AG10803 (cell line): ENCODE measurements at regions not wholly inside any gene's neighbourhood (a gene's known extent, or its start where the extent isn't known, plus 50 kb on each side); places are given as distances from the start of the nearest gene placed in this dataset.

Source experiments
- DNase-seq: peaks from one replicate; pipeline ENCODE4 v3.0.0; 2010; ENCODE audit warnings: low read depth
- H3K4me3 ChIP-seq: 2 replicates; pipeline ENCODE4 v1.5.1; 2011; ENCODE audit warnings: mild to moderate bottlenecking, low read length, control low read depth
- TF ChIP-seq, protein P1 (sequence below): conservative IDR thresholded peaks from 2 replicates; pipeline ENCODE4 v1.5.1; 2011; ENCODE audit warnings: mild to moderate bottlenecking, low read length, control low read depth, inconsistent platforms

DNA sequence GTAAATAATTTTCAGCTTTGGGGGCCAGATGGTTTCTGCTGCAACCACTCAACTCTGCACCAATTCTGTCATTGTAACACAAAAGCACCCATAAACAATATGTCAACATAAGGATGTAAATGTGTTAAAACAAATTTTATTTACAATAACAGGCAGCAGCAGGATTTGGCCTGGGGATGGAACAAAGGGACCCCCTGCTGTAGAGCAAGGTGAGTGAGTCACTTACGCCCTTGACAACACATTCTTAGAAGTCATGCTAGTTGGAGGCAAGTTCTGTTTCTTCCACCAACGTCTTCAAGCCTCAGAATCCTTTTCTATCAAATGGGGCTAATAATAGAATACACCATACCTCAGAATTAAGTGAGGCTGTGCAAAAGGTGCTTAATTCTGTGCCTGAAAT is 610.2 kb upstream of the SYT4 start:
- no peak overlapping the region for H3K4me3 ChIP-seq
- TF ChIP-seq, protein P1, sequence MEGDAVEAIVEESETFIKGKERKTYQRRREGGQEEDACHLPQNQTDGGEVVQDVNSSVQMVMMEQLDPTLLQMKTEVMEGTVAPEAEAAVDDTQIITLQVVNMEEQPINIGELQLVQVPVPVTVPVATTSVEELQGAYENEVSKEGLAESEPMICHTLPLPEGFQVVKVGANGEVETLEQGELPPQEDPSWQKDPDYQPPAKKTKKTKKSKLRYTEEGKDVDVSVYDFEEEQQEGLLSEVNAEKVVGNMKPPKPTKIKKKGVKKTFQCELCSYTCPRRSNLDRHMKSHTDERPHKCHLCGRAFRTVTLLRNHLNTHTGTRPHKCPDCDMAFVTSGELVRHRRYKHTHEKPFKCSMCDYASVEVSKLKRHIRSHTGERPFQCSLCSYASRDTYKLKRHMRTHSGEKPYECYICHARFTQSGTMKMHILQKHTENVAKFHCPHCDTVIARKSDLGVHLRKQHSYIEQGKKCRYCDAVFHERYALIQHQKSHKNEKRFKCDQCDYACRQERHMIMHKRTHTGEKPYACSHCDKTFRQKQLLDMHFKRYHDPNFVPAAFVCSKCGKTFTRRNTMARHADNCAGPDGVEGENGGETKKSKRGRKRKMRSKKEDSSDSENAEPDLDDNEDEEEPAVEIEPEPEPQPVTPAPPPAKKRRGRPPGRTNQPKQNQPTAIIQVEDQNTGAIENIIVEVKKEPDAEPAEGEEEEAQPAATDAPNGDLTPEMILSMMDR, result no peak
- no peak for DNase-seq

DNA sequence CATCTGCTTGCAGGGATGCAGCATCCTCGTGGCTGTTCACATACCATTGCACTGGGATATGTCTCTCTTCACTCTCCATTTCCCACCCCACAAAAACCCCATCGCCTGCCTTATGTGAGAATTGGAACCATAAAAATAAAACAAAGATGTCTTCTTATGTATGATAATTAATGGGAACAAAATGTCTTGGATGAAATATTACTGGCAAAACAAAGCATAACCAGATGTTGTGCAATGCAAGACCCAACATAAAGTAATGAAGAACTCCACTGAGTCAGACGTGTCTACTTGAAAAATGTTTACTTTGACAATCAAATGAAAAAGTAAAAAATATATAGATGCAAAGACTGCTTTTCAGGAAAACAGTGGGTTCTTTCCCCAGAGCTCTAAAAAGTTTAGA is 611.3 kb upstream of the SYT4 start:
- no peak for DNase-seq
- no peak overlapping the region for H3K4me3 ChIP-seq
- TF ChIP-seq, protein P1, result no peak

DNA sequence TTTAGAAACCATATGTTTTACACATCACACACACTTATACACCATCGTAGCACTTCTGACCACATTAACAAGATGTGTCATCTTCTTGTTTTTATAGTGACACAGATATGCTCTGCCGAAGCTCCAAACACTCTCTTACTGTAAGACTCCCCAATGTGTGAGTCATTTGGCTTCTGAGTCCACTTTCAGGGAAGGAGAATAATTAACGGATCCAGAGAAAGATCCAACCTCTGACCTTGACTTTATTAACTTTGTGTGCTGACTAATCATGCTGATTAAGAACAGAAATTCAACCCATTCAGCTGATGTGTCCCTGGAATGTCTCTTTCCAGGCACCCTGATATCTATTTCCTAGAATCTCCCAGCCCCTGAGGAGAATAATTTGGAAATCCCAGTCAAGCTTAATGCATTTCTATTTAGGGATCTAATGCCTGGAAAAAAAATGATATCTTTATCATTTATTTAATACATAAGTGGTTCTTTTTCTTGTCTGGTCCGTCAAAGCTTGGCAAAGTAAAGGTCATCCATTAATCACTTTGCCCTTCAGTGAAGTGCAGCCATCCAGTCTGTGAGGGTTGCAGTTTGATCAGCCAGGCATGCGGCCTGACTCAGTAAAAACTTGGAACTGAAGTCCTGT is 615.8 kb upstream of the SYT4 start:
- DNase-seq, result peak; percentile 73
- TF ChIP-seq, protein P1, result no peak

DNA sequence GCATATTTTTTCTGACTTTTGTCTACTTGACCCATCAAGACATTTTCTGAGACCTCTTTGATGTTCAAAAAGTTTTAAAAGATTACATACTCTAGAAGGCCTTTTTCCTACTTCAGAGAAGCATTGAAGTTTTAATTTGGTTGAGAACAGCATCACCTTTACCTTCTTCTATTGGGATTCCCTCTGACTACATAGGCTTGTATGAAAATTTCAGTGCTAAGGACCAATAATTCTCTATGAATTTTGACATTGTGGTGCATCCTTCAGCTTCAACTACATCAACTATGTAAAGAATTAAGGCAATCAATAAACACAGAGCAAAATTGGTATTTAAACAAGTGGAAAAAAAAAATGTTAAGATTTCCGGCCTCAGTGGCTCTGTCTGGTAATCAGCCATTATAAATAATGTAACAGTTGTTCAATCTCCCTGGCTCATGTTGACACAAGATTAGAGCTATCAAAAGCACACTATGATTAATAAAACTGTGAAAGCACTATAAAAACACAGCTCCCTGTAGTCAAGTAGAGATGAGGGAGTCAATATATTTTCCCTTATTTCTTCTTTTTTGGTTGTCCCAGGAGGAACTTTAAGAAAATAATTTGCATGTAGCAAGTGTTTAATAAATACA is 627.0 kb upstream of the SYT4 start:
- no peak overlapping the region for H3K4me3 ChIP-seq
- TF ChIP-seq, protein P1, result no peak
- DNase-seq, result no peak

More for the DNA sequence above, 615.8 kb upstream of the SYT4 start:
- H3K4me3 ChIP-seq, result no peak overlapping the region

DNA sequence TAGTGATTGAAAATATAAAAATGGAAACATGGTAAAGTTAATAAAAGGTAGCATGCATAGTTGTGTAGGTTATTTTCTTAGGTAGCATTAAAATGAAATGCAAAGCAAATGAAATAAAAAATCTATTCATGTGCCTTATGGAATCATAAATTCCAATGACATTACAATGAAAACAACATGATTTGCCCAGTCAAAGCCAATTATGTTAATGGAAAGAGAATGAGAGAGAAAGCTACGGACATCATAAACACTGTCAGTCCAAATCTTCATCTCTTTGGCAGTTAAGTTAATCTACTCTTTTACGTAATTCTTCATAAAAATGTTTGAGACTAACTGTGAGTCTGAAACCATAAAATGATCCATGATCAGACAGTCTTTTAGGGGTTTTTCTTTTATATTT is 636.7 kb upstream of the SYT4 start:
- DNase-seq, result no peak
- TF ChIP-seq, protein P1, result no peak
- no peak overlapping the region for H3K4me3 ChIP-seq

DNA sequence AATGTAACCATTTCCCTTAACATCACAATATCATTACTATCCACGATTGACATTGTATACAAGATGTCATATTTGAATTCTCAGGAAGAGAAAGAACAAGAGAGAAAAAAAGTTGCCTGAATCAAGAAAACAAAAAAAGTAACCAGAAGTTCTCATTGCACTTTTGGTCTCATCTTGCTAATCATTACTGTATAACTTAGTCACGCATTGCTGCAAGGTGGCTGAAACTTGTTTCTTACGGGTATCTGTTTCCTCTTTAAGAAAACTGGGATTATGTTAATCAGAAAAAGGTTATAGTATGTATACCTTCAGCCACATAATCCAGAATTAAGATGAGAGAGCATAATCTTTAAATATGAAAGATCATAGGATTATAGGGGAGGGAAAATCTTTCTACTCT is 639.7 kb upstream of the SYT4 start:
- H3K4me3 ChIP-seq, result no peak overlapping the region
- no peak for DNase-seq
- TF ChIP-seq, protein P1, result no peak

DNA sequence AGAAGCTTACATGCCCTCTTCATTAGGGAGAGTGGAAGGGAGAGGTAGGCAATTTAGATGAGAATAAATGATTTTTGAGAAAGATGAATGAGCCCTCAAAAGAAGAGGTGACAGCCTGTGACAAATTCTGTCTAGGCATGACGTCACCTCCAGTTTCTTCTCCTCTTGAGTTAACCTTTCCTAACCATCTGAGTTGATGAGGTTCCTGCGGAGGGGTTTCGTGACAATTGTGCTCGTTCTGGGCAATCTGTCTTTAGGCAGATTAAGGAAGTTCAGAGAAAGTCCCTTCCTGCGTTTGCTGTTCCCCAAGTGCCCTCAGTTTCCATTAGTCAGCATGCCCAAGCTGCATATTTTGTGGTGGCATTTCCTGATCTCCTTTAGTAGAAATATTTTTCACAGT is 640.2 kb upstream of the SYT4 start:
- DNase-seq, result no peak
- TF ChIP-seq, protein P1, result no peak
- no peak overlapping the region for H3K4me3 ChIP-seq
